HG03520 (cell line): ENCODE measurements at regions not wholly inside any gene's neighbourhood (a gene's known extent, or its start where the extent isn't known, plus 50 kb on each side); places are given as distances from the start of the nearest gene placed in this dataset.
A peak's percentile ranks its signal among the peaks of the same experiment; 100 is the strongest.

Experiments used
- ATAC-seq: cut with Tn5 transposase; IDR thresholded peaks from one replicate; pipeline ENCODE4 v1.9.1; 2021; ENCODE audit warnings: mild to moderate bottlenecking, moderate library complexity; ENCODE audit not compliant: unreplicated experiment

DNA sequence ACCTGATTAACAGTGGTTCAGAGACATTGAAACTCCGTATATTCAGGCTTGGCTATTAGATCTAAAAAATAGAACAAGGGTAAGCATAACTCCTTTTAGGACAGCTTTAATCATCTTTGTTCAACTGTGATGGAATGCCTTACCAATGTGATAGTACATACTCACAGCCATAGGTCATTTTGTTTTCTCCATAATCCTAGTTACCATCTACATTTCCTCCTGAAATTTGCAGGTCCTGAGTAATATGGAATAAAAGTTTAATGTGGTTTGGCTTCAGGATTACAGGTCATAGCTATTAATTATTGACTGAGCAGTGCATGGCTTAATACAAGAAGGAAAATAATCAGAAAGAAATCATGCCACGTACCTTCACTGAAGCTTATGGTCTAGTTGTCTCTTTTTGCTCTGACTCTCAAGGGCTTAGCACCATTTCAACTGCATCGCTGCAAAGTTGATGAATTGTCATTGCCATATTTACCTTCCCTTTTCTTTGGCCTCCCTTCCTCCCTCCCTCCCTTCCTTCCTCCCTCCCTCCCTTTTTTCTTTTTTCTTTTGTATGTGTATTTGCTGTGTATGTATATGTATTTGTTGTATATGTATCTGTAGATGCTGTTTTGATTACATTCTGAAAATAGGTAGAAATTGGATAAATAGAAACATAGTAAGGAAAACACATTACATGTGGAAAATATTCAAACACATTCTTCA is 250.9 kb upstream of the ZNF608 start:
- no peak for ATAC-seq

- ATAC-seq, result no peak
Measured at GRCh38 chr5:124998520-124998919, 252.1 kb upstream of the ZNF608 start.

GRCh38 chr5:125002727-125003598 is 256.5 kb upstream of the ZNF608 start:
- no peak for ATAC-seq

DNA sequence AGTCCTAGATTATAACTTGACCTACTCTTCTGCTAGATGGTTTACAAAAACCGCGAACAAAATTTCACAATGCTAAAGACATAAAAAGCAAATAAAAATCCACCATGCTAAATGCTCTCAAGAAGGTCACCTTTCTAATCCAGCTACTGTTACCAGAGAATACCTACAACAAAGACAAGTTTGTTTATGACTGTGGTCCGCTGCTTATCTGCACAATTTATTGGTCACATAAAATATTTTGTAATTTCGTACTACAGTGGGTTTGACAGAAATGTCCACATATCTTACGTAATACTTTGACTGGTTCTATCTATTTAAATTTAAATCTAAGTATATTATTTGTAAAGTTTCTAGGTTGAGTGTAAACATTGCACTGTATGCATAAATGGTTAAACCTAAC is 257.6 kb upstream of the ZNF608 start:
- no peak for ATAC-seq

DNA sequence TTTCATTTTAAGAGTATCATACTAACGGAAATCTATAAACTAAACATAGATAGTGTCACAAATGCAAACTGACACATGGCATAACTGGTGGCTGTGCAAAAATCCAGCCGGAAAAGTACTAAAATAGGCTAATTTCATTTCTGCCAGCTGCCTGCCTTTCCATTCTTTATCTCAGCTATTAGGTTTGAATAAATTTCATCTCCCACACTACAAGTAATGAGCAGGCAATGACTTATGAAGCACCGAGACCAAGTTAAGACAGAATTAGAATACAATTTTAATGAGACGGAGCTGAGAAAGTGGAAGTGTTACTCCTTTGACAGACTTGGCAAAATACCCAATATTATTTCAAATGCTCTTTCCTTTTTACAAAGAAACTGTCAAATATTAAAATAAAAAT is 258.8 kb upstream of the ZNF608 start:
- ATAC-seq, result peak; percentile 42

DNA sequence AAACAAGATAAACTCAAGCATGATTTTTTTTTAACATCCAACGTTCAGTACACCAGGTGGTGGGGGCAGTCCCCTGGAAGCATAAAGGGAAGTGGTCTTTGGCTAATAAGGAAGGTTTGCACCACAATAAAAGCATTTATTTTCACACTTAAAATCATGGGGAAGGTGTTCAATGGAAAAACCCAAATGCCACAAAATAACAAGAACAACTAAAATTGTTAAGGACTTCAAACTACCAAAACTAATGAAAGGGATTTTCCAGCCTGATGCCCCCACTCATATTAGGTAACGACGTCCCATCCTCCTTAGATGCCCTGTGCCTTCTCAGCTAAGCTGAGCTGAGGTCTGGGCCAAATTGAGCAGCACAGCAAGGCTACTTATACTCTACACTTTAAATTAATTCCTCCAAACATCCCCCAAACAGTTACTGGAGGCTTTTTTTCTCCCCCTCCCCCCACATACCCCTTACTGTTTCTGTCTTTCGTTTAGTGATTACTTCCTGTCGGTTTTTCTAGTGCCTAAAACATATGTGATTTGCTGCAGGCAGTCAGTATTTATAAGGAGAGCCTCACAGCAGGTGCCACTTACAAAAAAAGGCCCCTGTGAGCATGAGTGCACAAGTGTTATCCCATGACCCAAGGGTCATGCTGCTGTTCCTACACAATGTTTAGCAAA is 259.7 kb upstream of the ZNF608 start:
- ATAC-seq, result peak; percentile 55

- ATAC-seq, result no peak
Measured at GRCh38 chr5:125010356-125010755, 263.9 kb upstream of the ZNF608 start.

DNA sequence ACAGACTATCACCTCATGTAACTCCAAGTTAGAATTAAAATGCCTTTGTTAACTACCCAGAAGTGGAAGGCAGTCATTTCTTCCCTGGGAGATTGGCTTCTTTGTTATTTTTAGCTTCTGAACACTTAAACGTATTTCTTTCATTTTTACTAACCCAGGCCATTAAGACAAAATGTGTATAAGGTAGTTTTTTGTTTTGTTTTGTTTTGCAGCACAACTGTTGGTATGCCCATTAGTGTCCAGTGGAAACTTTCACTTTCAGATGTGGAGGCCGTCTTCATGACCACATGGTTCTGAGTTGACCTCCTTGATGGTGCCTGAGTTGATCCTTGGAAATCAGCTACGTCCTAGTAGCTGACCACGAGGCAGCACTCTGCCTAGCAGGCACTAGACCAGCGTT is 264.6 kb upstream of the ZNF608 start:
- peak; percentile 57 for ATAC-seq

DNA sequence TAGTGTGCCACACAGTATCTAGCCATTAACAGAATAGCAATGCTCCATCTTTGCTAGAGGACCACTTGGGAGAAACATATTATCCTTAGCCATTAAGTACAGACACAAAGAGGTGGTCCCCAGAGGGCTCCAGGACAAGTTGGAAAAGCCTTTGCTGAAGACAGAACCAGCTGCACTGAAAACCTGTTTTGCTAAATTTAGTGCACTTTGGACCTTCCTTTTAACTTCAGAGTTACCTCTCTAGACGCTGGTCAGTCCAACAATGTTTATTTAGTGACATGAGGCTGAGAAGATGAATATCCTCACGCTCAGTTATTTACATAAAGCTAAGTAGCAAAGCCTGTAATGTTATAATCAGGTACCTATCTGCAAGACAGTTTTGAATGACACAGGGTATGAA is 265.0 kb upstream of the ZNF608 start:
- ATAC-seq, result no peak

- no peak for ATAC-seq
Measured at GRCh38 chr5:125011947-125012346, 265.5 kb upstream of the ZNF608 start.

- no peak for ATAC-seq
Measured at GRCh38 chr5:125012727-125013451, 266.4 kb upstream of the ZNF608 start.

- no peak for ATAC-seq
Measured at GRCh38 chr5:125014202-125014601, 267.8 kb upstream of the ZNF608 start.

GRCh38 chr5:125017796-125018195 is 271.4 kb upstream of the ZNF608 start:
- ATAC-seq, result no peak

DNA sequence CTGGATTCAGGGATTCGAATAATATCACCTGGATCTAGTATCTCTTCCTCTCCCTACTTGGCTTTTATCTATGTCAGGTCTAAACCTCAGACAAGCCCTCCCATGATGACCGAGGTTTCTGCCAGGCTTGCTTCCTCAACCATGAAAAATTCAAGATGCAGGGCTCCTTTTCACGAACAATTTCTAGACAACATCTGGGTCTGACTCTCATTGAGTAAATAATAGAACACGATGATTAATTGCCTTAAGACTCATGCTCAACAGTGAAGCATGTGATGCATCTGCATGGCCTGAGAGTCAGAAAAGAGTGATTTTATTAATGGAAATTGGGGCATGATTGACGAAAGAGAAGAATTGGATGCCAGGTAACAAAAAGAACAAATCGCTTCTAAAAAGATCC is 277.2 kb upstream of the ZNF608 start:
- no peak for ATAC-seq

- no peak for ATAC-seq
Measured at GRCh38 chr5:125026867-125027731, 280.7 kb upstream of the ZNF608 start.

DNA sequence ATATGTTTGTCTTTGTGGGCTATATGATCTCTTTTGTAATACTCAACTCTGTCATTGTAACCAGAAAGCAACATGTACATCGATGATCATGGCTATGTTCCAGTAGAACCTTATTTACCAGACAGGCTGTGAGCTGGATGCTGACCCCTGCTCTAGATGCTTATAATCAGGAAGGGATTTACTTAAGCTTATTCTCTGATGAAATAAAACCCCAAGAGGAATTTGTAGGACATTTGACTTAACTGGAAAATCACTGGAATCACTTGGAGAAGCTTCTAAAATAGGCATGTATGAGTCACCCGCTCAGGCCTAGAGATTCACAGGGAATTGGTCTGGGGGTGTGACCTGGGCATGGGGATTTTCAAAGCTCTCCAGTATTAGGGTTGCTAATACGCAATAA is 285.8 kb upstream of the ZNF608 start:
- ATAC-seq, result no peak

GRCh38 chr5:125033602-125034001 is 287.2 kb upstream of the ZNF608 start:
- ATAC-seq, result no peak

- no peak for ATAC-seq
Measured at GRCh38 chr5:125034331-125034730, 287.9 kb upstream of the ZNF608 start.

GRCh38 chr5:125036494-125036893 is 290.1 kb upstream of the ZNF608 start:
- ATAC-seq, result no peak

DNA sequence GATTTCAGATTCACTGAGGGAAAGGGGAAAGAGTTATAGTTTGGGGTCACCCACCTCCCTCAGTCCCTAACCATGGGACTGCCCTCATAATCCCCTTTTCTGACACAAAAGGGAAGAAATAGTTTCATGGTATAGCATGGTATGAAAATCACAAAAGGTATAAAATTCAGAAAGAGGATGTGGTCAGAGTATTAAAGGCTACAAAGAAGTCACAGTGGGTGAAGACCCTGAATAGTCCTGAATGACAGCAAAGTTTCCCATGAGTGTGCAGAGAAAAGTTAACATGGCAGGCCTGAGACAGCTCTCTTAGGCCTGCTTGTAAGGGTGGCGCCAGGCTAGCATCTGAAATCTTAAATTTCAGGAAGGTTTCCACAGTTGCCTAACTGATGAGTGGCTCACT is 290.6 kb upstream of the ZNF608 start:
- ATAC-seq, result no peak
